Pancreas (tissue), 10 donors: ENCODE measurements at regions not wholly inside any gene's neighbourhood (a gene's known extent, or its start where the extent isn't known, plus 50 kb on each side); places are given as distances from the start of the nearest gene placed in this dataset.

Source experiments
- ATAC-seq, 4 donors: fragments of 200-7000 bp; cut with Tn5 transposase; one replicate each; pipeline versions ENCODE4 v1.8.0 to v1.9.1; 2020; ENCODE audit warnings: mild to moderate bottlenecking in 4 of 4, moderate library complexity in 4 of 4
- DNase-seq, 6 donors: peaks; one replicate each; pipeline ENCODE4 v3.0.0-alpha.2; 2020
- FAIRE-seq: peaks from 2 replicates; lab custom pipeline; 2012; peaks lifted over from hg19 to GRCh38; lab: Jason Lieb, UNC
- H3K27ac ChIP-seq, 4 donors: fragments of 200-600 bp; sonication (generic); 1 replicate in 3 of 4; 2 replicates in 1 of 4; pipeline versions ENCODE4 v1.5.0 to v1.8.0; 2020
- H3K27me3 ChIP-seq, 4 donors: fragments of 200-600 bp; one replicate each; pipeline ENCODE4 v1.8.0; 2021
- H3K36me3 ChIP-seq, 3 donors: fragments of 200-600 bp; sonication (generic) in 1 of 3; one replicate each; pipeline versions ENCODE4 v1.5.0 to v1.8.0; 2020 to 2021
- H3K4me1 ChIP-seq, 3 donors: fragments of 200-600 bp; one replicate each; pipeline ENCODE4 v1.8.0; 2021
- H3K4me3 ChIP-seq, 4 donors: fragments of 200-600 bp; sonication (generic) in 2 of 4; one replicate each; pipeline versions ENCODE4 v1.5.0 to v1.8.0; 2020 to 2021
- H3K9me3 ChIP-seq, 4 donors: fragments of 200-600 bp; one replicate each; pipeline ENCODE4 v1.8.0; 2021
- CTCF ChIP-seq, 4 donors: fragments of 200-600 bp; sonication (generic) in 3 of 4; IDR thresholded peaks; one replicate each; pipeline versions ENCODE4 v1.5.0 to v1.8.0; 2021; ENCODE audit warnings: antibody characterized with exemption in 4 of 4
- WGBS, 2 donors: extraction: QIAGEN DNeasy Blood & Tissue Kit; methylation state at CpG; one replicate each; pipeline ENCODE4 v1.1.7; 2013; 5-methylcytosine and 5-hydroxymethylcytosine counted together
- intact Hi-C, 3 donors: fragments of 100-400 bp; cut with DNase I; formaldehyde crosslinking; loops; one replicate each; pipeline versions ENCODE4 v1.11.1 to v1.14.2; 2022
- donor health status: healthy with polysubstance abuse.
- donor health status: DM: no; HTN: no; CAD: no; lungs with moderate emphysema.
- donor health status: DM: no; HTN: no; CAD: no.
- donor health status: control.
- donor health status: control.
- donor health status: Bipolar disorder and iron deficiency.
- donor health status: DM: yes; HTN: yes; CAD: no.
- donor health status: DM: no; HTN: no; CAD: no.
- donor health status: DM: no; HTN: no; CAD: no.
- donor health status: DM: yes; HTN: yes; CAD: no.

DNA sequence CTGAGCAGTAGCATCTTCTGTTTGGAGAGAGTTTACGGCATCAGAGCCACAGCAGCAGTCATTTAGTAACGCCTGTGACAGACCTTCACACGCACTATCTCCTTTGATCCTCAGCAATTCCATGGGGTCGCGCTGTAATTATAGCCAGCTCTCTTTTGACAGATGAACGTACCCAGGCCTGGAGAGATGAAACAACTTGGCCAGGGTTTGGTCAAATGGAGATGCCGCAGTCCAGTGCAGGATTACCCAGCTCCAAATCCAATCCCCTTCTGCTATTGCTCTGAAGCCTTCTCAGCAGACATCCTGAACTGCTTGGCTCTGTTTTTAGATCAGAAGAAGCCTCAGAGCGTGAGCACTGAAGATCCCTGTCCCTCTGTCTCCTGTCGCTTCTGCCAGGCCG, 83.9 kb downstream of the SOX9 start:
- ATAC-seq (no peak), FAIRE-seq (no peak), DNase-seq (no peak)
- no peaks in the 10 kb centered on the region for H3K27me3 ChIP-seq
- H3K9me3 ChIP-seq: no peaks in the 10 kb centered on the region
- WGBS, 2 donors: 70 to 76% methylated on average over 10 of the region's 10 CpGs
- no peaks in the 10 kb centered on the region for H3K4me1 ChIP-seq
- intact Hi-C loops: no loop called here
- no peak overlapping the region for H3K27ac ChIP-seq
- H3K4me3 ChIP-seq: no peak overlapping the region
- no peak for TF ChIP-seq CTCF (IDR thresholded peaks at IDR 0.05)
- H3K36me3 ChIP-seq: no peaks in the 10 kb centered on the region

GRCh38 chr17:72205357-72205756, 84.5 kb downstream of the SOX9 start:
- ATAC-seq: no peak
- FAIRE-seq: no peak
- WGBS, 2 donors: 32 to 34% methylated on average over 14 of the region's 14 CpGs
- H3K4me1 ChIP-seq: no peaks in the 10 kb centered on the region
- no peak for DNase-seq
- no peaks in the 10 kb centered on the region for H3K36me3 ChIP-seq
- H3K9me3 ChIP-seq: no peaks in the 10 kb centered on the region
- intact Hi-C loops: no loop called here
- no peaks in the 10 kb centered on the region for H3K27me3 ChIP-seq
- H3K4me3 ChIP-seq: no peak overlapping the region
- no peak for TF ChIP-seq CTCF (IDR thresholded peaks at IDR 0.05)
- no peak overlapping the region for H3K27ac ChIP-seq

- intact Hi-C loops: no loop called here
- Histone ChIP-seq H3K9me3 (no peaks in the 10 kb centered on the region), H3K36me3 (no peaks in the 10 kb centered on the region), H3K4me3 (no peak overlapping the region), H3K27me3 (no peaks in the 10 kb centered on the region), H3K4me1 (no peaks in the 10 kb centered on the region), H3K27ac (no peak overlapping the region)
- 65 to 80% methylated on average over 3 of the region's 3 CpGs for WGBS, 2 donors
- DNase-seq: no peak
- TF ChIP-seq CTCF (IDR thresholded peaks at IDR 0.05): no peak
- no peak for FAIRE-seq
- no peak for ATAC-seq
These were observed 85.0 kb downstream of the SOX9 start for GRCh38 chr17:72205822-72206221.

DNA sequence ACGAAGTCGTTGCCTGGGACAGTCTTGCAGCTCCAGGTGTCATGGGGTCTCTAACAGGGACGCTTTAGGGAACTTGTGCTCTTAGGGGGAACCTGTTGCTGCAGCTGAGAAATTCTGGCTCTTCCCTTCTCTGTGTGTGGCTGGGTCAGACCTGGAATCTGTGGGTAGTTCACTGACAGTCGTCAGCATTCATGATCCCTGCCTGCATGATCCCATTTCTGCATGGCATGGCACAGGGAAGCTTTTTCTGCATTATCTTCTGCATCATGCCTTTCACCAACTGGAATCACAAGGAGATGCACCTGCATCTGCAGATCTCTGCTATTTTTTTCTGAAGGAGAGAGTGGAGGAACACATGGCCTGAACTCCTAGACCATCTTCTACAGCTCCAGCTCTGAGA, 85.6 kb downstream of the SOX9 start:
- FAIRE-seq: no peak
- 49 to 70% methylated on average over 4 of the region's 4 CpGs for WGBS, 2 donors

DNA sequence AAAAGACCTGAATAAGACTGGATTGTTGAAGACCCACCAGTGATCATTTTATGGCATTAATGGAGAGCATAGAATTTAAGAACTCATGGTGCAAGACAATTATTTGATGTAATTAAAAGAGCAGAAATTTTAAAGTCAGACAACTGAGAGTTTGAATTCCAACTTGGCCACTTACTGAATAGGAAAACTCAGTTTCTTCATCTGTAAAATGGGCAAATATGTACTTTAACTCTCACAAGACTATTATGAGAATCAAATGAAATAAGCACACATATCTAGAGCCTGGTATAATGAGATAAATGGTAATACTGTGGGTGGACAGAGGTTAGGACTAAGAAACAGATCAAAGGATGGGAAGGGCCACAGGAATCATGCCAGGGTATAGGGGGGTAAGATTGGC, 88.0 kb downstream of the SOX9 start:
- no peak for TF ChIP-seq CTCF (IDR thresholded peaks at IDR 0.05)
- FAIRE-seq: no peak

More for the DNA sequence above, 85.6 kb downstream of the SOX9 start:
- H3K27ac ChIP-seq: no peak overlapping the region
- H3K9me3 ChIP-seq: no peaks in the 10 kb centered on the region
- no peak for TF ChIP-seq CTCF (IDR thresholded peaks at IDR 0.05)
- DNase-seq (no peak), ATAC-seq (no peak)
- no peaks in the 10 kb centered on the region for H3K27me3 ChIP-seq
- no peak overlapping the region for H3K4me3 ChIP-seq
- H3K36me3 ChIP-seq: no peaks in the 10 kb centered on the region
- H3K4me1 ChIP-seq: no peaks in the 10 kb centered on the region
- intact Hi-C loops: no loop called here

More for the DNA sequence above, 88.0 kb downstream of the SOX9 start:
- no peaks in the 10 kb centered on the region for H3K27me3 ChIP-seq
- H3K36me3 ChIP-seq: no peaks in the 10 kb centered on the region
- intact Hi-C loops: no loop called here
- DNase-seq (no peak), ATAC-seq (no peak)
- H3K27ac ChIP-seq: no peak overlapping the region
- no peak overlapping the region for H3K4me3 ChIP-seq
- H3K4me1 ChIP-seq: no peaks in the 10 kb centered on the region
- no peaks in the 10 kb centered on the region for H3K9me3 ChIP-seq
